ENCODE measurements at regions not wholly inside any gene's neighbourhood (a gene's known extent, or its start where the extent isn't known, plus 50 kb on each side); places are given as distances from the start of the nearest gene placed in this dataset.

GRCh38 chr1:8263791-8264190, 54.1 kb upstream of the SLC45A1 start:
- TF ChIP-seq, protein P1, sequence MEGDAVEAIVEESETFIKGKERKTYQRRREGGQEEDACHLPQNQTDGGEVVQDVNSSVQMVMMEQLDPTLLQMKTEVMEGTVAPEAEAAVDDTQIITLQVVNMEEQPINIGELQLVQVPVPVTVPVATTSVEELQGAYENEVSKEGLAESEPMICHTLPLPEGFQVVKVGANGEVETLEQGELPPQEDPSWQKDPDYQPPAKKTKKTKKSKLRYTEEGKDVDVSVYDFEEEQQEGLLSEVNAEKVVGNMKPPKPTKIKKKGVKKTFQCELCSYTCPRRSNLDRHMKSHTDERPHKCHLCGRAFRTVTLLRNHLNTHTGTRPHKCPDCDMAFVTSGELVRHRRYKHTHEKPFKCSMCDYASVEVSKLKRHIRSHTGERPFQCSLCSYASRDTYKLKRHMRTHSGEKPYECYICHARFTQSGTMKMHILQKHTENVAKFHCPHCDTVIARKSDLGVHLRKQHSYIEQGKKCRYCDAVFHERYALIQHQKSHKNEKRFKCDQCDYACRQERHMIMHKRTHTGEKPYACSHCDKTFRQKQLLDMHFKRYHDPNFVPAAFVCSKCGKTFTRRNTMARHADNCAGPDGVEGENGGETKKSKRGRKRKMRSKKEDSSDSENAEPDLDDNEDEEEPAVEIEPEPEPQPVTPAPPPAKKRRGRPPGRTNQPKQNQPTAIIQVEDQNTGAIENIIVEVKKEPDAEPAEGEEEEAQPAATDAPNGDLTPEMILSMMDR (conservative IDR thresholded peaks at IDR 0.05): no peak
- TF ChIP-seq ZFX (IDR thresholded peaks at IDR 0.05): no peak
